ENCODE measurements at regions not wholly inside any gene's neighbourhood (a gene's known extent, or its start where the extent isn't known, plus 50 kb on each side); places are given as distances from the start of the nearest gene placed in this dataset.

DNA sequence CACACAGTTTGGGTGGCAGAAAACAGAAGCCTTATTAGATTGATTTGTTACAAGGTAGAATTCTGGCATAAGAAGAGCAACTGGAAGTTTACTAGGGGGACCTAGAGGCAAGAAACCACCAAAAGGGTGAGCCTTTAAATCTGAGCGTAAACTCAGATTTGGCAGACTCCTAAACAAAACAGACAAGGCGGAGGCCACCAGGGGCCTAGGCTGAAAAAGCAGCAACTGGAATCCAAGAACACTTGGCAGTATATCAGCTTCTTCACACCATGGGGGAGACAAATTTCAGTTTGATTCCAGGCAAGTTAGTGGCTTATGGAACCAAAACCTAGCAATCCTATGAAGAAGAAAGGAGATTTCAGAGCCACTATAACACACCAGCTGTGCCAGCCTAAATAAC is 220.0 kb downstream of the C3orf38 start:
- ATAC-seq (no peak), DNase-seq (no peak)
- intact Hi-C loops (cut with DNase I), result no loop called here

DNA sequence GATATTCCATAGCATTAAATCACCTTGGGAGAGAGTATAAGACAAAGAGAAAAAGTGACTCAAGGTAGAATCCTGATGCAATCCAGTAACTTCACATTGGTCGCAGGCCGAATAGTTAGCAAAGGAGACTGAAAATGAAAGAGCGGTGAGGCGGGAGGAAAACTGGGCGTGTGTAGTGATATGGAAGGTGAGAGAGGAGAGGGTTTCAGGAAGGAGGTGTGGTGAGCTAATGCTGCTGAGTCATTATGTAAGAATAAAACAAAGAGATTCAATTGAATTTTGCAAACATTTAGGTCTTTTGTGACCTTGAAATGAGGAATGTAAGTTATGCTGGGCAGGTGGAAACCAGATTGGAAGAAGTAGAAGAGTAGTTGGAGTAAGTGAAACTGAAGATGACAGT is 235.3 kb downstream of the C3orf38 start:
- DNase-seq (no peak), ATAC-seq (no peak)
- intact Hi-C loops (cut with DNase I), result loop anchor here in 1 of 2 donors (5.0 kb wide), 1 partner anchor 33 kb away; no protein-coding TSS in a partner anchor

DNA sequence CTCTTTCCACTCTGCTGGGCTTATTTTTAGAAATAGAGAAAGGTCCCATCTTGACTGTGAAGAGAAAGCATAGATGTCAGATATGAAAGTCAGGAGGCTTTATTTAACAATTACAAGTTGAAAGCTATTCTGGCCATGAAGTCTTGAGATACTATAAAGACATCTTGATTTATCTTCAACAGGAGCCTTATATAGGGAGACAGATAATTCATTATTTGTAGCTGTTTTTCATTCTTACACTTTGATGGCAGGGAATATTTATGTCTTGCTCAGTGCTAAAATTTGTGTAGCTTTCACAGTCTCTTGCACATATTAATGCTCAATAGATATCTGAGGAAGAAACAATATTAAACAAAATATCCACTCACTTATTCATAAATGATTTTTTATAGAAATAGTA is 248.8 kb downstream of the C3orf38 start:
- ATAC-seq (no peak), DNase-seq (no peak)
- intact Hi-C loops (cut with DNase I), result no loop called here

DNA sequence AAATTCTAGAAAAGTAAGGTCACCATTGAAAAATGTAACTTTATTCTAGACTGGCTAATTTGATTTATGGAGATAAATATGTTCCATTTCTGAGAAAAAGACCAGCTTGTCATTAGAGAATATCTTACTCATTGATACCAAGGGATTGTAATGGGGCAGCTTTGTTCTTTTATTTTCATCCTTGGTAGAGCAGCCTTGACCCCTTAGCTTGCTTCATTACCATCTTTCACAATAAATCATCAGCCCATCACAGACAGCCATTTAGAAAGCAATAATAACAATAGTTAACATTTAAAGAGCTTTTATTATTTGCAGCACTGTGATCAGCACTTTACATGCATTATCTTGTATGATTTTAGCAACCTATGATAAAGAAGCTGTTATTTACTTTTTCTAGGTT is 253.6 kb downstream of the C3orf38 start:
- DNase-seq (no peak), ATAC-seq (no peak)
- intact Hi-C loops (cut with DNase I), result no loop called here

DNA sequence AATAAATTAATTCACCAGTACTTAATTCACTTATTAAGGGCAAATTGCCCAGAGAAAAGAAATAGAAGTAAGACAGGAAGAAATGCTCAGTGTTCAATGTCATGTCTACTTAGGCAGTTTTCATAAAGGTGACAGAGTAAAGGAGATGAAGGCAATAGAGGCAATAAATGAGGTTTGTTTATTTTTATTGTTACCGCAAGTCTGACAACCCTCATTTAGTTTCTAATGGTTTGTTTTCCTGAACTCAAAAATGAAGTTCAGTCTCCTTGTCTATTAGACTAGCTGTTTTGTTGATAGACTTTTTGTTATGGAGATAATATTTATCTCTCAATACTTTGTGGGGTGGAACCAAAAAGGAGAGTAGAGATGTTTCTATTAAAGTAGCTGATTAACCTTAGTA is 258.3 kb downstream of the C3orf38 start:
- no peak for DNase-seq
- intact Hi-C loops (cut with DNase I), result no loop called here
- no peak for ATAC-seq

DNA sequence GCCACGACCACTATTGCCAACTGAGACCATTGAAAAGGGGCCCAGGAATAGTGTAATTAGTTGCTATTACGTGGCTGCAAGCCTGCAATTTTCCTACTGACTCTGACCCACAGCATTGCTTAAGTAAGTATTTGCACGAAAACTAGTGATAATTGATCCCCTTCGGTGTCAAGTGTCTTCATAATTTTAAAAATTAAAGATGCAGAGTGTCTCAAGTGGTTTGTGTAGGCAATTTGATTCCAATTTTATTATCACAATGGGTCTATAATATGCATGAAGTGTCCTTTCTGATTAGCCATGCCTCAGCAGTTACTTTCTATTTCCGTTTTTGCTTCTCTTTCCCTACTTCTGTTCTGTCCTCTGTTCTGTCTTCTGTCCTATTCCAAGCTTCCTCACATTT is 259.2 kb downstream of the C3orf38 start:
- intact Hi-C loops (cut with DNase I), result no loop called here
- no peak for DNase-seq
- no peak for ATAC-seq

DNA sequence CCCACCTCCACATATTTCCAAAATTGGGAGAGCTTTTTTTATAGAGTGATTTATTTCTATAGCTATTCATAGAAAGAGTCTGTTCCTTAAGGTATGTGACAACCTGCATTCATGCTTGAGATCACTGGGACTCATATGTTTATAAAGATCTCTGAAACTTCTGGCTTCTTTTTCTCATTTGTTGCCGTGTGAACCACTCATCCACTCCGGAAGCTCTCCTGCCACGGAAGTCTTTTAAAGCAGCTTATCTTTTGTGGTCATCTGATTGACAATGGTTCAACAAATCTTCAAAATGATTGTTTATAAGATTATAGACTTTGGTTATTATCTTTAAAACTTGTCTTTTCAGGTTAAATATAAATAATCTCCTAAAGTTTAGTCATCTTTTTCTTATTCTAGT is 260.5 kb downstream of the C3orf38 start:
- intact Hi-C loops (cut with DNase I), result no loop called here
- DNase-seq, result no peak
- ATAC-seq, result no peak

DNA sequence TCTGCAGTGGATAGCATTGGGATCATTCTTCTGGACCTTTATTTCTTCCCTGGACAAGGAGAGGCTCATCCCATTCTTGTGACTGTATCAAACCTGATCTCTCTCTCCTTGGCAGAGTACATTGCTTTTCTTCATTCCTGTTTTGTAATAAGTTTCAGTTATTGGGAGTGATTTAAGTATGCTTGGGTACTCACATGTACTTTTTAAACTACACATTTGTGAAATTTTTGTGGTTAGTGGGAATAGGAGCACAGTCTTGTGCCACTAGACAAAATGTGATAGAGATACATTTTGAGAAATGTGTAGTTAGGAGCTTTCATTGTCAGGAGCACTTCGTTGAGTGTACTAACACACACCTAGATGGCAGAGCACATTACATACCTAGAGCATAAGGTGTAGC is 262.6 kb downstream of the C3orf38 start:
- intact Hi-C loops (cut with DNase I), result no loop called here
- ATAC-seq, result no peak
- DNase-seq, result no peak

DNA sequence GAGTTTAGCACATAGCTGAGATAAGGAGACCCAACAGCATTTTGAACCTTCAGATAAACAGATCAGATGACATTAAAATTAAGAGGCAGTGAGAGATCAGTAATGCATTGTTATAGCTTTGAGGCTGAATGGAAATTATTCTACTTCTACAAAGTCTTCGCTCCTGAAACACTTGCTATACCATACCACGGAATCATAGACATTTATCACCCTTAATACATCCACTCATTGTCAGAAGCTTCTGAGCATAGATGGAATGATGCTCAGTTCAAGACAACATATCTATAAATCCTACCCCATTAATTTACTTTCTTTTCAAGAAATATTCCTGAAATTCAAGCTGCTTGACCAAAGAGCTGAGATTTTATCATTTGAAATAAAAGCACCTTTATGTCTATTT is 266.7 kb downstream of the C3orf38 start:
- no peak for DNase-seq
- intact Hi-C loops (cut with DNase I), result no loop called here
- ATAC-seq, result no peak

DNA sequence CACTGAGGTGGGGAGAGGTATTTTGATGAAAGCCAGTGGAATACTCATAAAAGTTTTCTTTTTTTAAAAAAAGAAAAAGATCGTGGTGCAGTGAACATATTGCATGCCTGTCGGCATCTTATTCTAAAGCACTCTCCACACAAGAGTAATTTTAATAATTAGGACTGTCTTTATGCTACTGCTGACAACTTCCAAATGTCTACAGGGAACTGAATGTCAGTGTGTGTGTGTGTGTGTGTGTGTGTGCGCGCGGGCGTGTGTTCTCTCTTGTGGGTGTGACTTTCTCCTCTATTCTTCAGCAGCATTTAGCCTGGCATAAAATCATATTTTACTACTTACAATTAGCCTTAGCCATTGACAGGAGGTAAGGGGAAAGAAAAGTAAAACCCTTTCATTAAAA is 268.5 kb downstream of the C3orf38 start:
- DNase-seq, result no peak
- intact Hi-C loops (cut with DNase I), result no loop called here
- ATAC-seq, result no peak

DNA sequence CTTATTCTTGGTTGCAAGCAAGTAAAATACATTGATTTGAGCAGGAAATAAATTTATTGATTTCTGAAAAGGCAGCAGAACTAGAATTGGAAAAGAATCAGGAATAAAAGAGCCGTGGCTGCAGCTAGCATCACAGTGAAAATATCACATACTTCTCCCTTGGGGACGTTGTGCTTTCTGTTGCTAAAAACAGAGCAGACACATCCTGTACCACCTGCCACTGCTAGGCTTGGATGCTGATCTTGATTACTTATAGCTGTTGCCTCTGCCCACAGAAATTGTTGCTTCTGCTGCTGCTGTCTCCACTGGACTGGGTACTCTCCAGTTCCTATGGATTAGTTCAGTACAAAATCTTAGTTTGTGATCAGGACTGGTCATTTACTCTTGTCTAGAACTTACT is 283.8 kb downstream of the C3orf38 start:
- intact Hi-C loops (cut with DNase I), result no loop called here
- no peak for DNase-seq
- no peak for ATAC-seq

DNA sequence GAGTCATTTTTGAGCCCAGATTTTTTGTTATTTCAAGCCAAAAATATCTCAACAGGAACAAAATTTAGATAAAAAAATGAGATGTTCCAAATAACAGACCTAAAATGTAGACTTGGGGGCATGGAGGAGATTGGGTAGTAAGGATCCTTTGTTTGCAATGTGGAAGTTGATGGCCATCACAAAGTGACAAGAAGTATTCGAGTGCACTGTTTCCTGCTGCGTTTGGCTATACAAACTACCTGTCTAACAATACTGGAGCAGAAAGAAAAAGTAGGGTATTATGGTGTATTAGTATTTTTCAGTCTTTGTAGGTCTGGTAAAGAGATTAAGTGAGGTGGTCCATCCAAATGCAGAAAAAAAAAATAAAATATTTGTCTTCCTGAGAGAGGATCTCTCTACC is 284.2 kb downstream of the C3orf38 start:
- no peak for DNase-seq
- intact Hi-C loops (cut with DNase I), result no loop called here
- ATAC-seq, result no peak

DNA sequence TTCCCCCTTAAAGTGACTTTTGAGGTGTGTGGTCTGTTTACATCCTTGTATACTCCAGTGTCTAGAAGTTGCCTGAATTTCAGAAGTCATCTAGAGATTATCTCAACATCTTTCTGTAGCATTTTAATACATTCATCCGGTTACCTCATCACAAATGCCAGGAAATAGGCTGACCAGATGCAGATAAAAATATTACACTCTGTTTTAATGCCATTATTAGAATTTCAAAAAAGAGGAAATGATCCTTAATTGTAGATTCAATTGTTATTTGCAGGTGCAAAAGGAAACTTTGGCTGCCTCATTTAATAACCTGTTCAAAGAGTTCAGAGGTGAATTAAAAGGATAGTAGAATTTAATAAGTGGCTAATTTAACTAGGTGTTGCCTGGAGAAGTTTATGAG is 290.9 kb downstream of the C3orf38 start:
- intact Hi-C loops (cut with DNase I), result no loop called here
- no peak for ATAC-seq

DNA sequence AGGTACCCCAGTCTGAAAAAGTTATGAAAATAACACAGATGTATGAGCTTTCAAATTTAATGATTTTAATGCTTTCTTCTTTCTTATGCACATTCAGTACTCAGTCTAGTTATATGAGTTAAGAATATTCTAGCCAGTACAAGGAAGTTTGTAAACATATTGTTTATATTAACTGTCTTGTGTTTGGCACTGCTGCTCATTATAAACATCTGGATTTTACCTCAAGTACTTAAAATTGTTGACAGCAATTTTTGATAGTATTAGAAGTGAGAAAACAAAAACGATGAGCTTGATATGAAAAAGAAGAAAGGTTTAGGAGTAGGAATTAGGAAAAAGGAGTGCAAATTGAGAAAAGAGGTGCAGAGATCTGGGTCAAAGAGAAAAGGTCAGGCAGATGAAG is 293.3 kb downstream of the C3orf38 start:
- DNase-seq (no peak), ATAC-seq (no peak)
- intact Hi-C loops (cut with DNase I), result no loop called here

More for the DNA sequence above, 290.9 kb downstream of the C3orf38 start:
- no peak for DNase-seq

DNA sequence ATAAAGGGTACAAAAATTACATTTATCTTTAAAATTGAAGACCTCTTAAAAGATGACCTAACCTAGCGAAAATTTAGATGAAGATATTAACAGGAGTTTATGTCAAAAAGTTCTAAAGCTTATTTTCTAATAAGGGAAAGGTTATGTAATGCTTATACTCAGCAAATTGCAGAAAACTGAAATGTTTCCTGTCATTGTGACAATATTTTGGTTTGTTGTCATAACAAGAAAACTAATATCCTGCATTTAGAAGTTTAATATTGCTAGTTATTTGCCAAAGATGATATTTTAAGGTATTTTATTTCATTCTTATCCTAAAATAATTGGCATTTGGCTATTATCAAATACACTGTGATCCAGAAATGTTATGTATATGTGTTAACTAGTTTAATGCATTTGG is 294.5 kb downstream of the C3orf38 start:
- intact Hi-C loops (cut with DNase I), result no loop called here
- no peak for DNase-seq
- ATAC-seq, result no peak

DNA sequence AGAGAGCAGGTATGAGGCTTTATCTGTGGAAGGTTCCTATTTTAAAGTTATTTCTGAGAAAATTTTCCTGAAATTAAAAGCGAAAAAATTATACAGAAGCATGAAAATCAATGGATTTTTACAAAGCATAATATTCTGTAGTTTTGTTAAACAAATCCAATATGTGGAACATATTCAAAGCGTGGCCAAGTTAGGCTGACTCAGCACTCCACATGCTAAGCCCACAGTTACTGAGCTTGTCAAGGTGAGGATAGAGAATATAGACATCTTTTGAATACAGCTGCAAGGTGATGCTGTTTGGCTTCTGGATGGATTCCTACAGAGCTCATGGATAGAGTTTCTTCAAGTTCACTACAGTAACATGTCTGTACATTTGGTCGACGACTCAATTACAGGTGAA is 302.5 kb downstream of the C3orf38 start:
- ATAC-seq (no peak), DNase-seq (no peak)
- intact Hi-C loops (cut with DNase I), result no loop called here

DNA sequence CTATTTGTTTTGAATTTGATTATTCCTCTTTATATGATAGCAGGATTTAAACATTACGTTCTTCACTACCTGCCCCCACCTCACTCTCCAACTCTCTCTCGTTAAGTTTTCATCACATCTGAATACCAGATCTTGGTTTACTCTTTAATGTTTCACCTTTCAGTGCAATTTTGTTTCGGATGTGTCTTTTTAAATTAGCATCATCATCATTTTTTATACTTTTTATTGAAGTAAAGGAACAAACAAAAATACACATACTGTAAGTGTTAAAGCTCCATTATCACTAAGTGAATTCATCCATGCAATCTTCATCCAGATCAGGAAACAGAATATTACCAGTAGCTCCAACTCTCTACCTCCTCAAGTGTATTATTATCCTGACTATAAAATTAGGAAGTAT is 310.6 kb downstream of the C3orf38 start:
- DNase-seq (no peak), ATAC-seq (no peak)
- intact Hi-C loops (cut with DNase I), result no loop called here

DNA sequence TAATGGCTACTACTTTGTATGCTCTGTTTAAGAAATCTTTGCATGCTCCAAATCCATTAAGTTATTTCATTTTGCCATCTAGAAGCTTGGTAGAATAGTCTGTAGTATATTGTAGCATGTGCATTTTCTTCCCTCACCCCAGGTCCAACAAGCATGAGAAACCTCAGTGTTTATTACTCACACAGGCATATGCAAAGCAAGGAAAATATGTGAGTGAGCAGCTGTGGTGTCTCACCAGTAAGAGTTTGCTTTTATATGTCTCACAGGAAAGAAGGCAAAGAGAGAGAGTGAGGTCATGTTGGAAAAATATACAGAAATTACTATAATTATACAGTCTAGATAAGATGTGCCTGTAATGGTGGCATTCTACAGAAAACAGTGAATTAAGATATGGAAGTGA is 312.5 kb downstream of the C3orf38 start:
- no peak for ATAC-seq
- no peak for DNase-seq
- intact Hi-C loops (cut with DNase I), result no loop called here

DNA sequence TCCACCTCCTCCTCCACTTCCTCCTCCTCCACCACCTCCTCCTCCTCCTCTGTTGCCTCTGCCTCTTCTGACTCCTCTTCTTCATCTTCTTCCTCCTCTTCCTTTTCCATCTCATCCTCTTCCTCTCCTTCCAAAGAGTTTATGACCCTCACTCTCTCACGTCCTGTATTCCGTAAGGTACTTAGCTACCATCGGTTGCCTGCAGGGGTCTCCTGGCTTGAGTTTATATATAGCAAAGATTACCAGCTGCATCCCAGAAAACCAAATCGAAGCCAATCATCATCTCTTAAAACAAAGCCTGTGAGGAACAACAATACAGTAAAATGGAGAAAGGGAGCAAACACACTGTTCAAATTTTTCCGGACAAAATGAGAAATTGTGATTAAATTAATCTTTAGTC is 317.4 kb downstream of the C3orf38 start:
- DNase-seq (no peak), ATAC-seq (no peak)
- intact Hi-C loops (cut with DNase I), result no loop called here

DNA sequence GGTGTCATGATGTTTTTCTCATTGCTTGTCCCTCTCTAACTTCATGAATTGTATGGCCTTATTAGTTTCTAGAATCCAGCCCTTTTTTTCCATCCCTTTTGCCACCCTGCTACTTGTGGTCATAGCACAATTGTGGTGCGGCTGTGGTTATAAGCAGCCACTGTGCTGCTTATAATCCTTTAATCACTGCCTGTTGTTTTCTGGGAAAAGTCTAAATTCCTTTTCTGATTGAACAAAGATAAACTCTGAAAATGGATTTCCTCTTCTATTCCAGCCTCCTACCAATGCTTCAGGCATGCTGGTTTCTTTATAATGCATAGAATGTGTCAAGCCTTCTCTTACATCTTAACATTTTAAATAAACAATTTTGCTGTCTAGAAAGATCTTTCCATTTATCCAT is 319.5 kb downstream of the C3orf38 start:
- ATAC-seq (no peak), DNase-seq (no peak)
- intact Hi-C loops (cut with DNase I), result no loop called here

DNA sequence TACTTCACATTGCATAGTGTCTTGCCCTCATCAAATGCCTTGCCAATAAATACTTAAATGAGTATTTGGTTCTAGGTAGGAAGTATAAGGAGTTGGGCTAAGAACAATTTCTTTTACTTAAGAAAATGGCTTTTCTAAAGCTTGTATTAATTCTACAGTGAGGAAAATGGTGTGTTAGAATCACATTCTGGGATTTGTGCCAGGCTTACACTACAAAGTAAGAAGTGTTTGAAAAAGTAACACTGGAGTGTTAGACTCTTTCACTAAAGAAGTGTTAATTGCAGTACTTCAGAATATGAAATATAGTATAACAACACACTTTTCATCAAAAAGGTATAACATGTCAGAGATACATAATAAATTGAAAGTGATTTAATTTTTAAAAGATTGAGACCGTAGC is 328.7 kb downstream of the C3orf38 start:
- ATAC-seq (no peak), DNase-seq (no peak)
- intact Hi-C loops (cut with DNase I), result no loop called here

DNA sequence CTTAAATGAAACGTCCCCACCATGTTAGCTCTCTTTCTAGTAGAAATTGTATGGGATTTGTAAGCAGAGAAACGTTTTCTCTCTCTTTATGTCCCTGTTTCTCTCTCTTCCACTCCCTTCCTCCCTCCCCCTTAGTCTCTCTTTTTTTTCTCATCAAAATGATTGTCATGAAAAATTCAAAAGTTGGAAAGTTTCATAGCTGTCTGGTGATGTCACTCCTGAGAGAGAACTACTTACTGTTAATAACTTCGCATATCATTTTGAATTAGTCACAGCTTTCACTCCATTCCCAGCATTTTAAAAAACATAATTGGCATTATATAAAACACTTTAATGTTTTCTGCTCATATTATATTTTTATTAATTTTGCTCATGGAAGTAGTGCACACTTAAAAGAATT is 331.1 kb downstream of the C3orf38 start:
- intact Hi-C loops (cut with DNase I), result no loop called here
- no peak for DNase-seq
- no peak for ATAC-seq

DNA sequence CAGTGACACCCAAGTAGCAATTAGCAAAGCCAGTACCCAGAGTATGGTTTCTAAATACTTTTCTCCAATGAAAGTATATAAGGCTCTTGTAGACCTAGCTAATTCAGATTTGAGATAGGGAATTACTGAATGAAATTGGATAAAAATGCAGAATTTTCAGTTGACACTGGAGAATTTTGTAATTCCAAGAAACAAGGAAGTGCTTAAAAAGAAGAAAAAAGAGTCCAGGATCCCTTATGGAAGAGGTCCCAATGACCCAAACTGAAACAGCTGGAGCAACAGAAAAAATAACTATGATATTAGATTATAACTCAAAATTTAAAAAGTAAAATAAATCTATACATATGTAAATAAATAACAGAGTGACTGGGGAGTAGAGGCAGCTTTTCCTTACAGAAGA is 335.2 kb downstream of the C3orf38 start:
- ATAC-seq, result no peak
- intact Hi-C loops (cut with DNase I), result no loop called here
- no peak for DNase-seq

All from left cardiac atrium (tissue), 4 donors.